MM.1S (cell line): ENCODE measurements at regions not wholly inside any gene's neighbourhood (a gene's known extent, or its start where the extent isn't known, plus 50 kb on each side); places are given as distances from the start of the nearest gene placed in this dataset.

Experiments used
- CTCF ChIP-seq: fragments of 300-600 bp; sonication (generic); IDR thresholded peaks from 2 replicates; pipeline ENCODE4 v1.5.1; 2016; ENCODE audit warnings: antibody characterized with exemption, low read length, mixed read lengths
- EZH2 ChIP-seq: fragments of 300-600 bp; sonication (generic); optimal IDR thresholded peaks from 2 replicates; pipeline ENCODE3; 2017; ENCODE audit warnings: low read depth, mild to moderate bottlenecking, antibody characterized with exemption, low read length, mixed read lengths

GRCh38 chr1:112059679-112060078, 70.2 kb upstream of the KCND3 start:
- TF ChIP-seq EZH2 (no peak), CTCF (no peak)
